Lung (tissue), 11 donors: ENCODE measurements at regions not wholly inside any gene's neighbourhood (a gene's known extent, or its start where the extent isn't known, plus 50 kb on each side); places are given as distances from the start of the nearest gene placed in this dataset.

Experiments used
- ATAC-seq: fragments of 200-7000 bp; cut with Tn5 transposase; one replicate; pipeline ENCODE4 v1.9.1; 2020; ENCODE audit warnings: moderate number of reproducible peaks; ENCODE audit not compliant: insufficient read depth, low FRiP score
- DNase-seq, 3 donors: peaks; one replicate each; pipeline ENCODE4 v3.0.0-alpha.2; 2013 to 2017
- H3K27ac ChIP-seq, 2 donors: one replicate each; pipeline ENCODE4 v1.5.1; 2013; ENCODE audit warnings: mild to moderate bottlenecking in 2 of 2, moderate library complexity in 2 of 2, control low read depth in 1 of 2, inconsistent platforms in 1 of 2, low read depth in 1 of 2, low read length in 1 of 2
- H3K27me3 ChIP-seq, 3 donors: one replicate each; pipeline ENCODE4 v1.5.1; 2013; ENCODE audit warnings: low read length in 2 of 3; ENCODE audit not compliant: control insufficient read depth in 3 of 3, insufficient read depth in 3 of 3
- H3K36me3 ChIP-seq, 4 donors: one replicate each; pipeline ENCODE4 v1.5.1; 2013; ENCODE audit warnings: low read length in 4 of 4, mild to moderate bottlenecking in 1 of 4, moderate library complexity in 1 of 4; ENCODE audit not compliant: control insufficient read depth in 4 of 4, insufficient read depth in 4 of 4
- H3K4me1 ChIP-seq, 5 donors: one replicate each; pipeline ENCODE4 v1.5.1; 2013; ENCODE audit warnings: low read length in 5 of 5, mild to moderate bottlenecking in 2 of 5, moderate library complexity in 1 of 5; ENCODE audit not compliant: control insufficient read depth in 5 of 5, insufficient read depth in 5 of 5
- H3K4me3 ChIP-seq: one replicate; pipeline ENCODE4 v1.5.1; 2013; ENCODE audit warnings: mild to moderate bottlenecking, control low read depth, moderate library complexity
- H3K9ac ChIP-seq, 2 donors: one replicate each; pipeline ENCODE4 v1.5.1; 2013; ENCODE audit warnings: low read length in 2 of 2, control low read depth in 1 of 2; ENCODE audit not compliant: insufficient read depth in 1 of 2
- H3K9me3 ChIP-seq, 4 donors: one replicate each; pipeline ENCODE4 v1.5.1; 2013; ENCODE audit warnings: low read length in 3 of 4, mild to moderate bottlenecking in 1 of 4, moderate library complexity in 1 of 4; ENCODE audit not compliant: control insufficient read depth in 4 of 4, insufficient read depth in 3 of 4
- CTCF ChIP-seq: IDR thresholded peaks from 2 replicates; pipeline ENCODE4 v1.5.1; 2012; ENCODE audit warnings: mild to moderate bottlenecking; ENCODE audit errors: control extremely low read depth, extremely low read depth
- WGBS, 2 donors: extraction: QIAGEN DNeasy Blood & Tissue Kit; methylation state at CpG; one replicate each; pipeline ENCODE4 v1.1.7; 2013; 5-methylcytosine and 5-hydroxymethylcytosine counted together
- donor health status: control.
- donor health status: control.
- donor health status: Bipolar disorder and iron deficiency.
- donor health status: healthy.
- donor health status: DM: yes; HTN: yes; CAD: no.

GRCh38 chr5:96324708-96325107 is 108.3 kb downstream of the PCSK1 start:
- no peak overlapping the region for H3K9ac ChIP-seq
- H3K4me1 ChIP-seq, result no peaks in the 10 kb centered on the region
- DNase-seq (no peak), ATAC-seq (no peak)
- no peak overlapping the region for H3K4me3 ChIP-seq
- peaks cover 0 to 2% (median 0%) of the 10 kb centered on the region in 4 donors for H3K36me3 ChIP-seq
- H3K9me3 ChIP-seq, result no peaks in the 10 kb centered on the region
- TF ChIP-seq CTCF, result no peak
- H3K27ac ChIP-seq, result no peak overlapping the region
- 74 to 85% methylated on average over 2 of the region's 2 CpGs for WGBS, 2 donors
- H3K27me3 ChIP-seq, result no peaks in the 10 kb centered on the region

GRCh38 chr5:96322865-96323264 is 110.2 kb downstream of the PCSK1 start:
- H3K9me3 ChIP-seq, result no peaks in the 10 kb centered on the region
- DNase-seq (no peak), ATAC-seq (no peak)
- WGBS, 2 donors, result 67 to 75% methylated on average over 2 of the region's 2 CpGs
- H3K27ac ChIP-seq, result no peak overlapping the region
- H3K36me3 ChIP-seq, result peaks cover 0 to 2% (median 0%) of the 10 kb centered on the region in 4 donors
- no peak overlapping the region for H3K9ac ChIP-seq
- no peak overlapping the region for H3K4me3 ChIP-seq
- H3K27me3 ChIP-seq, result no peaks in the 10 kb centered on the region
- H3K4me1 ChIP-seq, result no peaks in the 10 kb centered on the region
- no peak for TF ChIP-seq CTCF

GRCh38 chr5:96322217-96322616 is 110.8 kb downstream of the PCSK1 start:
- Histone ChIP-seq H3K4me3 (no peak overlapping the region), H3K27me3 (no peaks in the 10 kb centered on the region), H3K9me3 (no peaks in the 10 kb centered on the region), H3K27ac (no peak overlapping the region), H3K9ac (no peak overlapping the region), H3K36me3 (peaks cover 0 to 2% (median 0%) of the 10 kb centered on the region in 4 donors), H3K4me1 (no peaks in the 10 kb centered on the region)
- TF ChIP-seq CTCF, result no peak
- WGBS, 2 donors, result 72 to 73% methylated on average over 3 of the region's 3 CpGs
- ATAC-seq (no peak), DNase-seq (no peak)

- Histone ChIP-seq H3K4me3 (no peak overlapping the region), H3K4me1 (no peaks in the 10 kb centered on the region), H3K36me3 (peaks cover 0 to 2% (median 0%) of the 10 kb centered on the region in 4 donors), H3K27ac (no peak overlapping the region), H3K9ac (no peak overlapping the region), H3K27me3 (no peaks in the 10 kb centered on the region), H3K9me3 (no peaks in the 10 kb centered on the region)
- TF ChIP-seq CTCF, result no peak
- DNase-seq (no peak), ATAC-seq (no peak)
These were observed 111.7 kb downstream of the PCSK1 start for GRCh38 chr5:96321345-96321744.
